SK-N-SH treated with all-trans-retinoic acid at 6 μM for 48 hours (cell line): ENCODE measurements at regions not wholly inside any gene's neighbourhood (a gene's known extent, or its start where the extent isn't known, plus 50 kb on each side); places are given as distances from the start of the nearest gene placed in this dataset.

Experiments used
- TCF4 ChIP-seq: fragments of 250-450 bp; sonication (Bioruptor Pico); IDR thresholded peaks from 2 replicates; pipeline ENCODE4 v1.8.0; 2021; ENCODE audit warnings: mild to moderate bottlenecking, moderate library complexity, borderline replicate concordance
- TF ChIP-seq, protein P1 (sequence below): fragments of 250-450 bp; sonication (Bioruptor Pico); IDR thresholded peaks from 2 replicates; pipeline ENCODE4 v1.8.0; 2021; ENCODE audit warnings: low read depth, mild to moderate bottlenecking, moderate library complexity, borderline replicate concordance

DNA sequence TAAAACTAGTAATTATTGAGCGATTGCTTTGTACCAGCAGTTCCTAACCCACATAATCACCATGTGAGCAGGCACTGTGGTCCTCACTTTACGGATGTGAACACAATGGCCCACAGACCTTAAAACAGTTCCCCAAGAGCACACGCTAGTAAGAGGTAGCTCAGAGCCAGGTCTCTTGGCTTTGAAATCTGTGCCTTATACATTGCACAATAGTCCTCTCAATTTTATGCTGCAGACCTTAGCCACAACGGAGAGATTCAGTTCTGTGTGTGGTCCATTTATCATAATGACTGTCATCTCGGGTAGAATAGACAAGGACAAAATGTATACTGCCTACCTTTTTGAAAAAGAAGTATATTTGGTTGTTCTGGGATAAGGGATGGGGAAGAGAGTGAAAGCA is 289.0 kb upstream of the ANKRD55 start:
- no peak for TF ChIP-seq TCF4 (CRISPR knock-in tag)
- TF ChIP-seq, protein P1, sequence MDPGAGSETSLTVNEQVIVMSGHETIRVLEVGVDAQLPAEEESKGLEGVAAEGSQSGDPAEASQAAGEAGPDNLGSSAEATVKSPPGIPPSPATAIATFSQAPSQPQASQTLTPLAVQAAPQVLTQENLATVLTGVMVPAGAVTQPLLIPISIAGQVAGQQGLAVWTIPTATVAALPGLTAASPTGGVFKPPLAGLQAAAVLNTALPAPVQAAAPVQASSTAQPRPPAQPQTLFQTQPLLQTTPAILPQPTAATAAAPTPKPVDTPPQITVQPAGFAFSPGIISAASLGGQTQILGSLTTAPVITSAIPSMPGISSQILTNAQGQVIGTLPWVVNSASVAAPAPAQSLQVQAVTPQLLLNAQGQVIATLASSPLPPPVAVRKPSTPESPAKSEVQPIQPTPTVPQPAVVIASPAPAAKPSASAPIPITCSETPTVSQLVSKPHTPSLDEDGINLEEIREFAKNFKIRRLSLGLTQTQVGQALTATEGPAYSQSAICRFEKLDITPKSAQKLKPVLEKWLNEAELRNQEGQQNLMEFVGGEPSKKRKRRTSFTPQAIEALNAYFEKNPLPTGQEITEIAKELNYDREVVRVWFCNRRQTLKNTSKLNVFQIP: no peak
